DND-41 (cell line): ENCODE measurements at regions not wholly inside any gene's neighbourhood (a gene's known extent, or its start where the extent isn't known, plus 50 kb on each side); places are given as distances from the start of the nearest gene placed in this dataset.

Experiments used
- ATAC-seq: fragments of 200-7000 bp; cut with Tn5 transposase; 3 replicates; pipeline ENCODE4 v1.9.1; 2021; ENCODE audit warnings: low read depth; ENCODE audit not compliant: insufficient read depth
- DNase-seq: peaks from one replicate; pipeline ENCODE4 v3.0.0-alpha.2; 2020
- H2AFZ ChIP-seq: 2 replicates; pipeline ENCODE4 v1.6.0; 2012; ENCODE audit warnings: low read depth, low read length
- H3K27ac ChIP-seq: 2 replicates; pipeline ENCODE4 v1.5.1; 2012; ENCODE audit warnings: low read length, inconsistent platforms
- H3K27me3 ChIP-seq: fragments of 200-600 bp; sonication (generic); 2 replicates; pipeline ENCODE4 v1.6.0; 2012; ENCODE audit warnings: low read length, mild to moderate bottlenecking, inconsistent platforms; ENCODE audit not compliant: insufficient read depth, poor library complexity
- H3K36me3 ChIP-seq: 2 replicates; pipeline ENCODE4 v1.5.1; 2012; ENCODE audit warnings: low read length, inconsistent platforms; ENCODE audit not compliant: insufficient read depth
- H3K4me1 ChIP-seq: 2 replicates; pipeline ENCODE4 v1.5.1; 2012; ENCODE audit warnings: mild to moderate bottlenecking, low read length; ENCODE audit not compliant: insufficient read depth
- H3K4me2 ChIP-seq: 2 replicates; pipeline ENCODE4 v1.6.0; 2012; ENCODE audit warnings: mild to moderate bottlenecking, moderate library complexity, low read length, inconsistent platforms; ENCODE audit not compliant: insufficient read depth
- H3K4me3 ChIP-seq, 2 experiments: fragments of 200-600 bp in 1 of 2; shearing (Covaris generic) in 1 of 2; 2 replicates each; pipeline ENCODE4 v1.5.1; 2012 to 2016; ENCODE audit warnings: inconsistent platforms in 2 of 2, low read length in 2 of 2, mild to moderate bottlenecking in 2 of 2, low read depth in 1 of 2, moderate library complexity in 1 of 2
- H3K79me2 ChIP-seq: 2 replicates; pipeline ENCODE4 v1.6.0; 2012; ENCODE audit warnings: low read length, inconsistent platforms; ENCODE audit not compliant: insufficient read depth
- H3K9ac ChIP-seq: 2 replicates; pipeline ENCODE4 v1.6.0; 2012; ENCODE audit warnings: low read depth, mild to moderate bottlenecking, inconsistent platforms, low read length, moderate library complexity
- H3K9me3 ChIP-seq: 2 replicates; pipeline ENCODE4 v1.5.1; 2012; ENCODE audit warnings: low read length, moderate library complexity, mild to moderate bottlenecking, inconsistent platforms; ENCODE audit not compliant: insufficient read depth, severe bottlenecking
- H4K20me1 ChIP-seq: 2 replicates; pipeline ENCODE4 v1.6.0; 2012; ENCODE audit warnings: low read length; ENCODE audit not compliant: insufficient read depth
- EZH2 ChIP-seq: IDR thresholded peaks from 3 replicates; pipeline ENCODE4 v1.6.1; 2012; ENCODE audit warnings: borderline replicate concordance, low read depth, mild to moderate bottlenecking, moderate library complexity, low read length, inconsistent platforms; ENCODE audit not compliant: severe bottlenecking
- TF ChIP-seq, protein P1 (sequence below): IDR thresholded peaks from 2 replicates; pipeline ENCODE4 v1.5.1; 2012; ENCODE audit warnings: borderline replicate concordance, low read length, moderate library complexity, mild to moderate bottlenecking; ENCODE audit not compliant: poor library complexity, severe bottlenecking; ENCODE audit errors: extremely low read depth

GRCh38 chr13:90498816-90499215 is 848.7 kb upstream of the MIR17HG start:
- Histone ChIP-seq H3K4me3 (no peak overlapping the region), H3K27ac (no peak overlapping the region), H3K4me2 (no peak overlapping the region), H2AFZ (no peak overlapping the region), H3K9ac (no peak overlapping the region), H3K36me3 (no peaks in the 10 kb centered on the region), H4K20me1 (no peaks in the 10 kb centered on the region), H3K4me1 (no peaks in the 10 kb centered on the region), H3K9me3 (no peaks in the 10 kb centered on the region), H3K79me2 (no peaks in the 10 kb centered on the region), H3K27me3 (no peaks in the 10 kb centered on the region)
- DNase-seq (no peak), ATAC-seq (no peak)
- TF ChIP-seq, protein P1, sequence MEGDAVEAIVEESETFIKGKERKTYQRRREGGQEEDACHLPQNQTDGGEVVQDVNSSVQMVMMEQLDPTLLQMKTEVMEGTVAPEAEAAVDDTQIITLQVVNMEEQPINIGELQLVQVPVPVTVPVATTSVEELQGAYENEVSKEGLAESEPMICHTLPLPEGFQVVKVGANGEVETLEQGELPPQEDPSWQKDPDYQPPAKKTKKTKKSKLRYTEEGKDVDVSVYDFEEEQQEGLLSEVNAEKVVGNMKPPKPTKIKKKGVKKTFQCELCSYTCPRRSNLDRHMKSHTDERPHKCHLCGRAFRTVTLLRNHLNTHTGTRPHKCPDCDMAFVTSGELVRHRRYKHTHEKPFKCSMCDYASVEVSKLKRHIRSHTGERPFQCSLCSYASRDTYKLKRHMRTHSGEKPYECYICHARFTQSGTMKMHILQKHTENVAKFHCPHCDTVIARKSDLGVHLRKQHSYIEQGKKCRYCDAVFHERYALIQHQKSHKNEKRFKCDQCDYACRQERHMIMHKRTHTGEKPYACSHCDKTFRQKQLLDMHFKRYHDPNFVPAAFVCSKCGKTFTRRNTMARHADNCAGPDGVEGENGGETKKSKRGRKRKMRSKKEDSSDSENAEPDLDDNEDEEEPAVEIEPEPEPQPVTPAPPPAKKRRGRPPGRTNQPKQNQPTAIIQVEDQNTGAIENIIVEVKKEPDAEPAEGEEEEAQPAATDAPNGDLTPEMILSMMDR: no peak
- no peak for TF ChIP-seq EZH2

DNA sequence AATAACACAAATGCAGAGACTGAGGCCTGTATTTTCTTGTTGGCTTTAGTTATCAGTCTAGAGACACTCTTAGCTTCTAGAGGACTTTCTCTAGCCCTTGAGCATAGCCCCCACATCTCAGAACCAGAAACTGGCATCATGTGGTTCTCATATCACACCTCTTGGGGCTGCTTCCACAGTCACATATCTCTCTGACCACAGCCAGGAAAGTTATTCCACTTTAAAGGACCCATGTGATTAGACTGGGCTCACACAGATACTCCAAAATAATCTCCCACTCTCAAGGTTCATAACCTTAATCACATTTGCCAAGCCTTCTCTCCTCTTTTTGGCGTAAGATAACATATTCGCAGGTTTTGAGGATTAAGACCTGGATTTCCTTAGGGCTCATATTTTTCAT is 846.9 kb upstream of the MIR17HG start:
- Histone ChIP-seq H2AFZ (no peak overlapping the region), H3K4me3 (no peak overlapping the region), H3K79me2 (no peaks in the 10 kb centered on the region), H3K36me3 (no peaks in the 10 kb centered on the region), H3K9ac (no peak overlapping the region), H4K20me1 (no peaks in the 10 kb centered on the region), H3K9me3 (no peaks in the 10 kb centered on the region), H3K4me2 (no peak overlapping the region), H3K4me1 (no peaks in the 10 kb centered on the region), H3K27ac (no peak overlapping the region), H3K27me3 (no peaks in the 10 kb centered on the region)
- TF ChIP-seq, protein P1: no peak
- TF ChIP-seq EZH2: no peak
- DNase-seq: no peak
- no peak for ATAC-seq

GRCh38 chr13:90502153-90502552 is 845.3 kb upstream of the MIR17HG start:
- Histone ChIP-seq H4K20me1 (no peaks in the 10 kb centered on the region), H3K4me1 (no peaks in the 10 kb centered on the region), H3K4me3 (no peak overlapping the region), H3K27ac (no peak overlapping the region), H3K27me3 (no peaks in the 10 kb centered on the region), H3K36me3 (no peaks in the 10 kb centered on the region), H3K79me2 (no peaks in the 10 kb centered on the region), H2AFZ (no peak overlapping the region), H3K4me2 (no peak overlapping the region), H3K9me3 (no peaks in the 10 kb centered on the region), H3K9ac (no peak overlapping the region)
- TF ChIP-seq, protein P1: no peak
- no peak for TF ChIP-seq EZH2
- ATAC-seq (no peak), DNase-seq (no peak)

DNA sequence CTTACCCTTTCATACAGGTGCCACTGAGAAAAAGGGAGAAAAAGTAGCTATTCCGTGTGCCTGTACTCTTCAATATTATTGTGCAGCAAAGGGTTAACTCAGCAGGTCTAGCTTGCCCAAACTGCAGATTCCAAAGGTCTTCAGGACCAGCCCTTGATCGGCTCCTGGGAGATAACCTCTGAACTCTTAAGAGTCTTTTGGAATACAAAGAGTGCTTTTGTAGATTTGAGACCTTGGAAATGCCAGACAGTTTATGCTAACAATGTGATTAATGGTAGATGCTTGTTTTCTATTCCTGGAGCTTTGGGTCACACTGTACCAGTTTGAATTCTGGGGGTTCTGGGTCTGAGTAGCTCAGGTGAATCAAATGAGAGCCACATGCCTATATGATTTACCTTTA is 844.7 kb upstream of the MIR17HG start:
- no peak overlapping the region for H3K4me2 ChIP-seq
- H3K79me2 ChIP-seq: no peaks in the 10 kb centered on the region
- no peak for TF ChIP-seq EZH2
- TF ChIP-seq, protein P1: no peak
- ATAC-seq (no peak), DNase-seq (no peak)
- no peaks in the 10 kb centered on the region for H3K36me3 ChIP-seq
- no peaks in the 10 kb centered on the region for H3K4me1 ChIP-seq
- no peak overlapping the region for H2AFZ ChIP-seq
- H3K27me3 ChIP-seq: no peaks in the 10 kb centered on the region
- no peaks in the 10 kb centered on the region for H4K20me1 ChIP-seq
- no peaks in the 10 kb centered on the region for H3K9me3 ChIP-seq
- no peak overlapping the region for H3K9ac ChIP-seq
- H3K27ac ChIP-seq: no peak overlapping the region
- H3K4me3 ChIP-seq: no peak overlapping the region
